GM21360 (cell line): ENCODE measurements at regions not wholly inside any gene's neighbourhood (a gene's known extent, or its start where the extent isn't known, plus 50 kb on each side); places are given as distances from the start of the nearest gene placed in this dataset.

Source experiments
- ATAC-seq: cut with Tn5 transposase; IDR thresholded peaks from one replicate; pipeline ENCODE4 v1.9.1; 2021; ENCODE audit warnings: mild to moderate bottlenecking, moderate library complexity; ENCODE audit not compliant: unreplicated experiment

GRCh38 chr6:44559486-44560270 lies 172.2 kb downstream of the CDC5L start:
- no peak for ATAC-seq

GRCh38 chr6:44560458-44561059 lies 173.1 kb downstream of the CDC5L start:
- no peak for ATAC-seq

- ATAC-seq: no peak
Measured at GRCh38 chr6:44561060-44561623, 173.6 kb downstream of the CDC5L start.

GRCh38 chr6:44561832-44562665 lies 174.5 kb downstream of the CDC5L start:
- no peak for ATAC-seq

GRCh38 chr6:44563397-44563796 lies 175.9 kb downstream of the CDC5L start:
- no peak for ATAC-seq

- no peak for ATAC-seq
Measured at GRCh38 chr6:44564906-44565524, 177.5 kb downstream of the CDC5L start.

- no peak for ATAC-seq
Measured at GRCh38 chr6:44567406-44567805, 179.9 kb downstream of the CDC5L start.

GRCh38 chr6:44569131-44569530 lies 181.6 kb downstream of the CDC5L start:
- ATAC-seq: no peak

DNA sequence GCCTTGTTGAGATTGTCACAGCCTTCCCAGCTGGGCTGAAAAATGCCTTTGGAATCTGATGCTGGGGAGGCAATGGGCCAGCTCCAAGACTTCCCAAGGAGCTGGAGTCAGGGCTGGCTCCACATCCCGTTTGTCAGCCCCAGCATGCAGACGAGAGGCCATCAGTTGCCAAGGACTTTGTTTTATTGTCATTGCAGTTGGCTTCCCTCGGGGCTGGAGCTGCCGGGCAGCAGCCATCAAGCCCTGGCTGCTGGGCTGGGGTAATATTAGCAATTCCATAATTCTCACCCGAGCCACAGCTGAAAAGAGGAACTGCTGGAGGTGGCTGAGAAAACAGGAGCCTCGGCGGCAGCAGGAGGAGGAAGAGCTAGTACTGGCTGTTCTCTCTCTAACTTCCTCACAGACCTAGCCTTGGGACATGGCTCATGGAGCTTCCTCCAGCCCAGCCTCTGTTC lies 182.5 kb downstream of the CDC5L start:
- no peak for ATAC-seq

DNA sequence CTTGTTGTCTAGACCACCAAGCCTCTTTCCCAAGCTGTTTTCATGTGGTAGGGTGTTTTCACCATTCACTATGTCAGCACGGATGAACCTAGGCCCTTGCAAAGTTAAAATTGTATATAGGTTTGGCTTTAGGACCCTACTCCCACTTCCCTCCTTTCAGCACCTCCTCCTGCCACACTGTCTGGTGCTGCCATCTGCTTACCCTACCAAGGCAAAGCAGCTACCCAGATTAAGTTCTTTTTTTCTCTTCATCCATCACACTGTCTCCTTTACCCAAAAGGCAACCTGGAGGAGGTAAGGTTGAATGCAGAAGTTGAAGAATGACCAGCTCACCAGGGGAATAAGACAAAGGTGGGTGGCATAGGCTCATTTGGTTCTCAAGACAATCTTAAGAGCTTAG lies 184.0 kb downstream of the CDC5L start:
- ATAC-seq: no peak

DNA sequence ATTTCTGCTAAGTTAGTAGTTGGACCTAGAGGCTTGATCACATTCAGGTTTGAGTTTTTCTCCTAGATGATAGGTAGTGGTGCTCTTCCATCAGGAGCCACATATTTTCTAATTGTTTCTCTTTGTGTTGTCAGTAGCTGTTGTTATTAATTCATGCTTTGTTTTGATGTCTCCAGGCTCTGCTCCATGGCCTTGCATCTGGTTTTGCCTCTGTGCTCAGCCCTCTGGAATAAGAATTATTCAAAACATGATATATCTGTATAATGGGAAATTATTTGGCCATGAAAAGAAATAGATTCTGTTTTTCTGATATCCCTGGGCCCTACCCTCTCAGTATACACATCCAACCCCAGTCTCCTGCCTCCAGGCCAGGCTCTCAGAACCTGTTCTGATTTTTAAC lies 184.8 kb downstream of the CDC5L start:
- ATAC-seq: no peak

DNA sequence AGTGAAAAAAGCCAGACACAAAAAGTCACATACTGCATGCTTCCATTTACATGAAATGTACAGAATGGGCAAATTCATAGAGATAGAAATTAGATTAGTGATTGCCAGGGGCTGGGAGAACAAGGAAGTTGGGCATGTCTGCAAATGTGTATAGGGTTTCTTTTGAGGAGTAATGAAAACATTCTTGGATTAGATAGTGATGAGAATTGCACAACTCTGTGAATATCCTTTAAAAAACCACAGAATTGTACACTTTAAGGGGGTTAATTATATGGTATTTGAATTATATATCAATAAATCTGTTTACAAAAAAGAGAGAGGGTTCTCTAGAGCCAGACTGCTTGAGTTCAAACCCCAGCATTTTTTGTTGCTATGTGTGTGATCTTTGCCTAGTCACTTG lies 188.1 kb downstream of the CDC5L start:
- ATAC-seq: no peak

DNA sequence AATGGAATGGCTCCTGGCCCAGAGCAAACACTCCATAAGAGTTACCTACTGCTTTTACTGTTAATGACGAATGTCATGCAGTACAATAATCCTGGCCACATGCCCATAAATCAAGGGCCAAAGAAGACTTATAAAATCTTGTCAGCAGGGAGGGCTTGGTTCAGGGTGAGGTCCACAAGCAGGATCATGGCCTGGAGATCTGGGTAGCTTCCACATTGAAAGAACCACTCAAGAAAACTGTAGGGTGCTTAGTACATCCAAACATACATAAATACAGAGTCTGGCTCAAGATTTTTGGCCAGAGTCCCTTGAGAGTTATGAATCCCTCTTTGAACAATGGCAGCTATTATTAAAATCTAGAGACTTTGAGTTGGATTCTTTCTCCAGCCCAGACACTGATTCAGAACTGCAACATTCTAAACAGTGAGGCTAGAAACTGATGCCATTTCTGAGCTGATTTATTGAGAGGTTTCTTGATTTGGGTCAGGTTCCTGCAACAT lies 188.7 kb downstream of the CDC5L start:
- no peak for ATAC-seq

DNA sequence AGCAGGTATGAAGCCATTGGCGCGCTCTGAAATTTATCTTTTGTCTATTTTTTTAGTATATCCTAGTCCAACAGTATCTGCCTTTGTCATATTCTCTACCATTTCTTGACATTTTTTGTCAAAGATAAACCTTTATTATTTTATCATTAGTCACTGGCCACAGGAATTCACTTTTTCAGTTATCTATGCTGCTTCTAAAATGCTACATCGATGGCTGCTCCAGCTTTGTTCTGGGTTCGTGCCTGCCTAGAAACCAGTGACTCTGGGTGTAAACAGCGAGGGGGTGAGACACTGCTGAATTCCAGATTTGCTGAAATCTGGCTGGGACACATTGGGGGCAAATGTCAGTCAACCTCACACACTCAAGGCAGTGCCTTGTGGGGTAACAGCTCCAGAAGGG lies 193.4 kb downstream of the CDC5L start:
- no peak for ATAC-seq

DNA sequence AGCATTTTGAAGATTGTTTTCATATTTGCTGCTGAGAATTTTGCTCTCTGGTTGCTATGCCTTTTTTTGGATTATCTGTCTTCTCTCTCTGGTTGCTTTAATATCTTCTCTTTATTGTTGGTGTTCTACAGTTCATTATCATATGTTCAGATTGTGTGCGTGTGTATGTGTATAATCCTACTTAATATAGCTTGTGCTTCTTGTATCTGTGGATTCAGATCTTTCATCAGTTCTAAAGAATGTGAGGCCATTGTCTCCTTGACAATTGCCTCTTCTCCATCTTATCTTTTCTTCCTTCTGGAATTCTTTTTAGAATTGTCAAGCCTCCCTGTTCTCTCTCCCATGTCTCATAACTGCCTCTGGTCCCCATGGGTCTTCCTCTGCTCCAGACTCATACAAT lies 195.4 kb downstream of the CDC5L start:
- no peak for ATAC-seq

DNA sequence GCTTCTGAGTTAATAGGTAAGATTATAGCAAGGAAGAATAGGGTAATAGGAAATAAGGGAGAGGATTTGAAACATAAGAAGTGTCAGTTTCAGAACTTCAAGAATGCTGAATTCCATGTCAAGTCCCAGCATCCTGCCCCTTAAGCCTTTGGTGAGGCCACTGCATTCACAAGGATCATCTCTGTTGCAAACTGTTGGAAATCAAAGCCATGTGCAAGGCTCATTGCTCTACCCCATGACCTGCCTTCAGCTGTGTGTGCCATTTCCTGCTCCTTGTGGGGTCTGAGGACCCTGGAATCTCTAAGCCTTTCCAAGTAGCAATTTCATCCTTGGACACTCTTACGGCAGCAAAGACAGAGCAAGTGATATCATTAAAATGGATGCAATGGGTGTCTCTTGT lies 203.0 kb downstream of the CDC5L start:
- ATAC-seq: no peak

DNA sequence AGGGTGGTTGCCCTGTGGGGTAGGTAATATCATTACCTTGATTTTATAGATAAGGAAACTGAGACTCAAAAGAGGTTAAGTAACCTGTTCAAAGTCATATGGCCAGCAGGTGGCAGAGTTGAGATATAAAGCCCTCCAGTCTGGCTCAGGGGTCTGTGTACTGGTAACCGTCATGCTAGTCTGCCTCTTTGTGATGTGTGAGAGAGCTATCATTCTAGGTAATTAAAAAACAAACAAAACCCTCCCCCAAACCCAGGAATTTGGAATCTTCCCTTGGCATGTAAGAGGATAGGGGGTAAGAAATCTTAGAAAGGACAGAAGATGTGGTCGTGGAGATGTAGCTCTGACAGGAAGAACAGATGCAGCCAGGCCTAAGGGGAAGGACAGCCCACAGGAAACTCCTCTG lies 206.0 kb downstream of the CDC5L start:
- ATAC-seq: no peak

- no peak for ATAC-seq
Measured at GRCh38 chr6:44594481-44594880, 207.0 kb downstream of the CDC5L start.

DNA sequence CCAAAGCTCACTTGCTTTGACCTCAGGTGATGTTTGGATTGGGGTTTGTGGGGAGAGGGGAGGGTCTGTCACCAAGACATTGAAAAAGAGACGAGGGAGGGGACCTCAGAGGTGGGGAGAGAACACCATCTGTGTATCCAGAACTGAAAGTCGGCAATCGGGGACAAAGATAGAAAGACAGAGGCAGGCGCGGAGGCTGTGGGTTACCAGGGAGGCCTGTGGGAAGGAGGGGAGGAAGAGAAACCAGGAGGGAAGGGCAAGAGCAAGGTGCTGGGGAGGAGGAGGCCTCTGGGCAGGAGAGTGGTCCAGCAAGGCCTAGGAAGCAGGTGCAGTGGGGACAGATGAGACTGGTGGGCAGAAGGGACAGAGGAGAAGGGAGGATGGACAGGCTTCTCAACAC lies 211.2 kb downstream of the CDC5L start:
- no peak for ATAC-seq

GRCh38 chr6:44599672-44600071 lies 212.2 kb downstream of the CDC5L start:
- ATAC-seq: no peak
